AG04450 (cell line): ENCODE measurements at regions not wholly inside any gene's neighbourhood (a gene's known extent, or its start where the extent isn't known, plus 50 kb on each side); places are given as distances from the start of the nearest gene placed in this dataset.

Source experiments
- CTCF ChIA-PET: fragments of 300-600, 350-600 bp; formaldehyde crosslinking; extraction: SDS; loops from one replicate; lab custom pipeline; 2022; ENCODE audit warnings: antibody characterized with exemption, inconsistent platforms; lab: Charles Lee
- POLR2A ChIA-PET: fragments of 350-600 bp; formaldehyde crosslinking; extraction: SDS; loops from one replicate; lab custom pipeline; 2021; ENCODE audit warnings: antibody characterized with exemption, inconsistent platforms; lab: Yijun Ruan, JAX
- DNase-seq: peaks from one replicate; pipeline ENCODE4 v3.0.0-alpha.2; 2011; ENCODE audit warnings: low read depth, low spot score
- H3K27ac ChIP-seq: one replicate; pipeline ENCODE4 v1.5.1; 2012; ENCODE audit warnings: low read depth, low read length, control low read depth
- H3K27me3 ChIP-seq: one replicate; pipeline ENCODE4 v1.6.0; 2012; ENCODE audit warnings: low read length; ENCODE audit not compliant: control insufficient read depth, insufficient read depth
- H3K4me3 ChIP-seq: 2 replicates; pipeline ENCODE4 v1.5.1; 2011; ENCODE audit warnings: mild to moderate bottlenecking, low read depth, low read length, control low read depth
- H3K9me3 ChIP-seq: 2 replicates; pipeline ENCODE4 v1.5.1; 2012; ENCODE audit warnings: low read length; ENCODE audit not compliant: control insufficient read depth, insufficient read depth
- TF ChIP-seq, protein P1 (sequence below): IDR thresholded peaks from 2 replicates; pipeline ENCODE4 v1.5.1; 2011; ENCODE audit warnings: low read depth, low read length, control low read depth, inconsistent platforms

DNA sequence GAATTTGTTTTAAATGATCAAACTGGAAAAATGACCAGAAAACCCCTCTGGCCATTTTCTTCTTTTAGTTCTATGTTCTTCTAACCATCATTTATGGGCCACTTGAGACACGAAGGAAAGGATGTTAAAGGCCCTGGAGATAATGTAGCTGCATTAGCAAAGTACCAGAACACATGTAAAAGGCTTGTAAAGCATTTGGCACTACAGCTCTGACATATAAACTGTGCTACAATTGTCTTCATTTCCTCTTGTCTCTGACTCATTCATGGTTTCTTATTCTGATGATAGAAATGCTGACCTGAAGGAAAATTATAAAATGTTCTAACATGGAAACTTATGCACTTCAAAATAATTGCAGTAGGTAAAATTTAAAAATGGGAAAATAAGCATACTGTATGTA is 388.7 kb downstream of the FAT4 start:
- 0 out of 2 replicates have a peak, but pooled peaks cover 3% of the 10 kb centered on the region for H3K9me3 ChIP-seq
- CTCF ChIA-PET, result interaction anchor here (0.6 kb wide), 2 partner anchors 389 to 390 kb away, joined by 3 read pairs; partner anchors contain the start of gene FAT4
- H3K27ac ChIP-seq, result no peak overlapping the region
- TF ChIP-seq, protein P1, sequence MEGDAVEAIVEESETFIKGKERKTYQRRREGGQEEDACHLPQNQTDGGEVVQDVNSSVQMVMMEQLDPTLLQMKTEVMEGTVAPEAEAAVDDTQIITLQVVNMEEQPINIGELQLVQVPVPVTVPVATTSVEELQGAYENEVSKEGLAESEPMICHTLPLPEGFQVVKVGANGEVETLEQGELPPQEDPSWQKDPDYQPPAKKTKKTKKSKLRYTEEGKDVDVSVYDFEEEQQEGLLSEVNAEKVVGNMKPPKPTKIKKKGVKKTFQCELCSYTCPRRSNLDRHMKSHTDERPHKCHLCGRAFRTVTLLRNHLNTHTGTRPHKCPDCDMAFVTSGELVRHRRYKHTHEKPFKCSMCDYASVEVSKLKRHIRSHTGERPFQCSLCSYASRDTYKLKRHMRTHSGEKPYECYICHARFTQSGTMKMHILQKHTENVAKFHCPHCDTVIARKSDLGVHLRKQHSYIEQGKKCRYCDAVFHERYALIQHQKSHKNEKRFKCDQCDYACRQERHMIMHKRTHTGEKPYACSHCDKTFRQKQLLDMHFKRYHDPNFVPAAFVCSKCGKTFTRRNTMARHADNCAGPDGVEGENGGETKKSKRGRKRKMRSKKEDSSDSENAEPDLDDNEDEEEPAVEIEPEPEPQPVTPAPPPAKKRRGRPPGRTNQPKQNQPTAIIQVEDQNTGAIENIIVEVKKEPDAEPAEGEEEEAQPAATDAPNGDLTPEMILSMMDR, result no peak
- H3K27me3 ChIP-seq, result no peaks in the 10 kb centered on the region
- no peak overlapping the region for H3K4me3 ChIP-seq
- POLR2A ChIA-PET, result interaction anchor here (1.4 kb wide), 1 partner anchor 25 kb away, joined by 3 read pairs; no protein-coding TSS in a partner anchor
- DNase-seq, result no peak

DNA sequence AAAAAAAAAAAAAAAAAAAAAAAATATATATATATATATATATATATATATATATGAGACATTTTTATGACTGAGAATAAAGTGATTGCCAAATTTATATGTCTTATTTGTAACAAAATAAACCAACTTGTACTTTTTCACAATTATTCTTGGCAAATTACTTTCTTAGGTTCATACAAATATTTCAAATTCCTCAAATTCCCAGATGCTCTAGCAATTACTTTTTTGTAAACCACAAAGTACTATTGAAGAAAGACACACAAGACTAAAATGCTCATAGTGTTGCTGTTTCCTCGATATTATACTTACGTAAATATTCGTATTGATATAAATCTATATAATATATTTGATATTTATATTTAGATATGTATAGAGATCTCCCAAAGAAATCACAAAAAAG is 390.0 kb downstream of the FAT4 start:
- H3K4me3 ChIP-seq, result no peak overlapping the region
- no peaks in the 10 kb centered on the region for H3K27me3 ChIP-seq
- no peak overlapping the region for H3K27ac ChIP-seq
- TF ChIP-seq, protein P1, result no peak
- 0 out of 2 replicates have a peak, but pooled peaks cover 3% of the 10 kb centered on the region for H3K9me3 ChIP-seq
- no peak for DNase-seq
- CTCF ChIA-PET, result no interaction called here
- POLR2A ChIA-PET, result no interaction called here

DNA sequence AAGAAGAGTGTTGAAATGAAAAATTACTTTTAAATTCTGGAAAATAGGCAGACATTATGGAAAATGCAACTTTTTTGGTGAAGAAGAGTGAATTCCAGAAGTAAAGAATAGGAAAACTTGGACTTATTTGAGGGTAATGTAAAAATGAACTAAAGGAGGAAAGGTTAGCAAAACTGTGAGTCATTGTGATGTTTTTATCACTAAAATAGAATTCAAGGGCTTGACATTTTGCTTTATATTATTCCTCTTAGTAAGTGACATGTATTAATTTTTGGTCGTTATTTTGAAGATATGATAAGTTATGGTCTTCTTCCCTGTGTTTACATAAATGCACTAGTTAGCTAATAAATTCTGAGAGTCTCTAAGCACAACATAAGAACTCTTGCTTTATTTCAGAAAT is 390.9 kb downstream of the FAT4 start:
- TF ChIP-seq, protein P1, result no peak
- Histone ChIP-seq H3K27ac (no peak overlapping the region), H3K27me3 (no peaks in the 10 kb centered on the region), H3K9me3 (0 out of 2 replicates have a peak, but pooled peaks cover 3% of the 10 kb centered on the region), H3K4me3 (no peak overlapping the region)
- no peak for DNase-seq
- ChIA-PET CTCF (no interaction called here), POLR2A (no interaction called here)

DNA sequence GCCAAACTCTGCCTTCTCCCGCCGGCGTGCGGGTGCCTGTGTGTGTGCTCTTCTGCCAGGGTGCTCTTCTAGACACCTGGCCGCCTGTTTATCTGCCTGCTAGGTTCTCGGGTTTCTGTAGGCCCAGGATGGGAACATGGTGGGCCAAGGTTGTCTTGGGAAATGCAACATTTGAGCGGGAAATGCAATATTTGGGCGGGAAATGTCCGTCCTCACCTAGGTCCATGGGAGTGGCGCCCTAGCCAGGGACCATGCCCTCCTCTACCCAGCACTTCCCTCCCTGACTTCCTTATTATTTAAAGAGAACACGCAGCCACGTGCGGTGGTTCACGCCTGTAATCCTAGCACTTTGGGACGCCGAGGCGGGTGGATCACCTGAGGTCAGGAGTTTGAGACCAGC is 392.6 kb downstream of the FAT4 start:
- no peak for DNase-seq
- H3K4me3 ChIP-seq, result no peak overlapping the region
- no peaks in the 10 kb centered on the region for H3K27me3 ChIP-seq
- H3K9me3 ChIP-seq, result 0 out of 2 replicates have a peak, but pooled peaks cover 3% of the 10 kb centered on the region
- no peak overlapping the region for H3K27ac ChIP-seq
- ChIA-PET CTCF (no interaction called here), POLR2A (no interaction called here)
- TF ChIP-seq, protein P1, result no peak

DNA sequence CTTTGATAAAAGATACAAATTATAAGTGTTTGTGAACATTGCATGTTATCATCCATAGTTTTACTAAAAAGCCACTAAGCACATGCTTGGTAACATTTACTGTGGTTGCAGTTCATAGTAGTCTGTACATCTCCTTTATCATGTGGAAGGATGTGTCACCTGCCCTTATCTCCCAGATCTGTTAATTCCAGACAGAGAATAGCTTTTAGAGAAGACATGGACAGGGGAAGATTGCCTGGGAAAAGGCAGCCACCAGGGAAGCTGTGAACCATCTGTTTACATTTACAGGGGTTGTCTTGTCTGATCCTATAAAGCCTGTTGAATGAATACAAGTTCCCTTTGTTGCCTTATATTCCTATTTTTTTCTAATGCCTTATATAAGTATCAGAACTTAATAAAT is 396.0 kb downstream of the FAT4 start:
- ChIA-PET CTCF (no interaction called here), POLR2A (no interaction called here)
- TF ChIP-seq, protein P1, result no peak

More for the DNA sequence above, 396.0 kb downstream of the FAT4 start:
- DNase-seq, result no peak
- 0 out of 2 replicates have a peak, but pooled peaks cover 3% of the 10 kb centered on the region for H3K9me3 ChIP-seq
- no peak overlapping the region for H3K4me3 ChIP-seq
- no peak overlapping the region for H3K27ac ChIP-seq
- H3K27me3 ChIP-seq, result no peaks in the 10 kb centered on the region
